Erythroblast (primary cell): ENCODE measurements at regions not wholly inside any gene's neighbourhood (a gene's known extent, or its start where the extent isn't known, plus 50 kb on each side); places are given as distances from the start of the nearest gene placed in this dataset.

ENCODE experiments used
- GATA1 ChIP-seq: IDR thresholded peaks from 2 replicates; pipeline ENCODE4 v1.6.1; 2011; ENCODE audit warnings: low read depth, mild to moderate bottlenecking, control low read depth, low read length, moderate library complexity
- POLR2A ChIP-seq: IDR thresholded peaks from 2 replicates; pipeline ENCODE4 v1.6.1; 2011; ENCODE audit warnings: mild to moderate bottlenecking, low read length

- no peak for TF ChIP-seq POLR2A
- no peak for TF ChIP-seq GATA1
These were observed 290.1 kb downstream of the BMP2 start for GRCh38 chr20:7057611-7058010.
